ENCODE measurements at regions not wholly inside any gene's neighbourhood (a gene's known extent, or its start where the extent isn't known, plus 50 kb on each side); places are given as distances from the start of the nearest gene placed in this dataset.
A peak's percentile ranks its signal among the peaks of the same experiment; 100 is the strongest.

DNA sequence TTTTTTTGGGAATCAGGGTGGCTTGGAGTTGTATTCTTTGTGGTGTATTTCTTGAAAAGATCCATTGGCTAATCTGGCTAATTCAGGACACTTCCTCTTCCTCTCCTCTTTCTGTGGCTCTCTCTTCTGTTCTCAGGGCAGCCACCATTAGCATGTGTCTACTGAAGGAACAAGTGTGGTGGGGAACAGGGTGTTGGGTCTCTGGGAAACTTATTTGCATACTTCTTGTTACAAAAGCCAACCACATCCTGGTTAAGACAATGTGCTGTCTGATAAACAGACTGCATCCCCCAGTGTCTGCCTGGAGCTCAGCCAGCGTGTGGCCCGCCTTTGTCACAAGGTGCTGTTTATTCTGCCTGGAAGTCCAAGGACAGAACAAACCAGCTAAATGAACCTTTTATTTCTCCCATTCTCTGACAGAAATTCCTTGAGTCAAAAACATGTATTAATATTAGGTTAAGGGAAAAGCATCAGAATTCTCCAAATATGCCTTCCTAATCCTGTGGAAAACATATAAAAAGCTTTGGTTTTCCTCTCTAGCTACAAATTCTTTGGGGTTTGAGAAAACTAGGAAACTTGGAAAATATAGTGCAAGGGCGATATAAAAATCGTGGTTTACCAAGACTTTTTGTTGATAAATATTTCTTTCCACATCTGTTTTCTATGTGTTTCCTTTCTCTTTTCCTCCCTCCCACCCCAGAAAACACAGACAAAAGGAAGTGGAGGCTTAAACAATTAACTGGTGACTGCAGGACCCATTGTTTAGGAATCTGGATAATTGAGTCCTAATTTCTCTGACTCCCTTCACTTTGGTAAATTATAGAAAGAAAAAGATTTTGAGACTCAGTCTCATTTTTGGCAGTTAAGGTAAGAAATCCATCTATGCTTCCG is 203.6 kb downstream of the SPRY1 start:
- Histone ChIP-seq H3K36me3 (ENCODE audit: insufficient read depth, low read length) (no peaks in the 10 kb centered on the region), H3K9me2 (ENCODE audit: insufficient read depth, low read length) (no peaks in the 10 kb centered on the region), H2AFZ (ENCODE audit: low read length) (no peak overlapping the region), H3K9me3 (ENCODE audit: low read length) (no peaks in the 10 kb centered on the region), H3K27ac (ENCODE audit: low read depth, low read length, poor library complexity, severe bottlenecking) (no peak overlapping the region), H3K4me2 (ENCODE audit: low read length) (peak overlapping the region; percentile 51), H3K79me2 (ENCODE audit: insufficient read depth, low read depth, low read length) (no peaks in the 10 kb centered on the region), H3K4me1 (ENCODE audit: insufficient read depth, low read length, poor library complexity, severe bottlenecking) (peaks cover 18% of the 10 kb centered on the region), H4K20me1 (ENCODE audit: insufficient read depth, low read length) (no peaks in the 10 kb centered on the region), H3K4me3 (ENCODE audit: low read depth, low read length, poor library complexity, severe bottlenecking) (no peak overlapping the region)
- ChIA-PET POLR2A (no interaction called here), CTCF (ENCODE audit: unreplicated experiment) (no interaction called here)
- BruUV-seq (replicated peaks): no TSS peak
- intact Hi-C loops (cut with micrococcal nuclease; ENCODE audit: unreplicated experiment): no loop called here
- TF ChIP-seq EZH2phosphoT487 (IDR thresholded peaks at IDR 0.05; ENCODE audit: borderline replicate concordance, low read depth, low read length): no peak
- TF ChIP-seq, protein P1, sequence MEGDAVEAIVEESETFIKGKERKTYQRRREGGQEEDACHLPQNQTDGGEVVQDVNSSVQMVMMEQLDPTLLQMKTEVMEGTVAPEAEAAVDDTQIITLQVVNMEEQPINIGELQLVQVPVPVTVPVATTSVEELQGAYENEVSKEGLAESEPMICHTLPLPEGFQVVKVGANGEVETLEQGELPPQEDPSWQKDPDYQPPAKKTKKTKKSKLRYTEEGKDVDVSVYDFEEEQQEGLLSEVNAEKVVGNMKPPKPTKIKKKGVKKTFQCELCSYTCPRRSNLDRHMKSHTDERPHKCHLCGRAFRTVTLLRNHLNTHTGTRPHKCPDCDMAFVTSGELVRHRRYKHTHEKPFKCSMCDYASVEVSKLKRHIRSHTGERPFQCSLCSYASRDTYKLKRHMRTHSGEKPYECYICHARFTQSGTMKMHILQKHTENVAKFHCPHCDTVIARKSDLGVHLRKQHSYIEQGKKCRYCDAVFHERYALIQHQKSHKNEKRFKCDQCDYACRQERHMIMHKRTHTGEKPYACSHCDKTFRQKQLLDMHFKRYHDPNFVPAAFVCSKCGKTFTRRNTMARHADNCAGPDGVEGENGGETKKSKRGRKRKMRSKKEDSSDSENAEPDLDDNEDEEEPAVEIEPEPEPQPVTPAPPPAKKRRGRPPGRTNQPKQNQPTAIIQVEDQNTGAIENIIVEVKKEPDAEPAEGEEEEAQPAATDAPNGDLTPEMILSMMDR (conservative IDR thresholded peaks at IDR 0.05; ENCODE audit: low read length): 0 out of 2 replicates have a peak, but pooled peaks have one; percentile 19
- peak; percentile 84 for DNase-seq (ENCODE audit: low spot score)

DNA sequence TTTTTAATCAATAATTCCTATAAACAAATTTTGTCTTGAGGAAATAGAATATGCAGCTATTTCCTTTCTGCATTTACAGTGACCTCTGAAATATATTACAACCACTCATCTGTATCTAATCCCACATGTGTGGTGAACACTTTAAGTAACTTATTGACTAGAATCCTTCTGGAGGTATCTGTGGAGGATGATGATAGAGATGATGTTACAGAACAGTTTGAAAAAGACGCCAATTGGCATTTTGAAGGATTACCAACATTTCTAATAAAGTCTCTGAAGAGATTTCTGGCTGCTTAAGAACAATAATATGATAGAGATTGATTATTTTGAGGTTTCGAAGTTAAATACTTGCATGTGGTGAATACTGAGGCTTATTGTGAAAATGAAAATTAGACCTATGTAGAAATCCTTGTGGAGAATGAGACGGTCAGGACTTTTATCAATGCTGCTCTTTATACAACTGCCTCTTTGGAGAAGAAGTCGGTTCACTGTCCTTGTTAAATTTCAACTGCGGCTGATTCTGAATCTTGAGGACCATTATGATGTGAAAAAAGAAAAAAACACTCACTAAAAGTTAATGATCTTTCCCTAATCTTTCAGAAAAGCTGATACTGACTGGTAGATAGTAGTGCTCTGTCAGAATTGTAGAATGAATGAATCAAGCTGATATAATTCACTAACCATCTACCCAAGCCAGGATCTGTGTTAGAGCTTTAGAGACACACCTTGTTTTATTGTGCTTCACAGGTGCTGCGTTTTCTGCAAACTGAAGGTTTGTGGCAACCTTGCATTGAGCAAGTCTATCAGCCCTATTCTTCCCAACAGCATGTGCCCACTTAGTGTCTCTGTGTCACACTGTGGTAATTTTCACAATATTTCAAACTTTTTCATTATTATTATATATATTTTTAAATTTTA is 204.7 kb downstream of the SPRY1 start:
- no peaks in the 10 kb centered on the region for H3K79me2 ChIP-seq (ENCODE audit: insufficient read depth, low read depth, low read length)
- peaks cover 18% of the 10 kb centered on the region for H3K4me1 ChIP-seq (ENCODE audit: insufficient read depth, low read length, poor library complexity, severe bottlenecking)
- H3K9me3 ChIP-seq (ENCODE audit: low read length): no peaks in the 10 kb centered on the region
- no peak overlapping the region for H3K4me2 ChIP-seq (ENCODE audit: low read length)
- DNase-seq (ENCODE audit: low spot score): no peak
- H3K36me3 ChIP-seq (ENCODE audit: insufficient read depth, low read length): no peaks in the 10 kb centered on the region
- CTCF ChIA-PET (ENCODE audit: unreplicated experiment): no interaction called here
- intact Hi-C loops (cut with micrococcal nuclease; ENCODE audit: unreplicated experiment): no loop called here
- H2AFZ ChIP-seq (ENCODE audit: low read length): no peak overlapping the region
- no peaks in the 10 kb centered on the region for H4K20me1 ChIP-seq (ENCODE audit: insufficient read depth, low read length)
- no peaks in the 10 kb centered on the region for H3K9me2 ChIP-seq (ENCODE audit: insufficient read depth, low read length)
- no TSS peak for BruUV-seq (replicated peaks)
- no peak for TF ChIP-seq EZH2phosphoT487 (IDR thresholded peaks at IDR 0.05; ENCODE audit: borderline replicate concordance, low read depth, low read length)
- TF ChIP-seq, protein P1 (conservative IDR thresholded peaks at IDR 0.05; ENCODE audit: low read length): no peak
- no peak overlapping the region for H3K4me3 ChIP-seq (ENCODE audit: low read depth, low read length, poor library complexity, severe bottlenecking)
- POLR2A ChIA-PET: interaction anchor here (0.6 kb wide), 1 partner anchor 618 kb away, joined by 3 read pairs; no protein-coding TSS in a partner anchor
- no peak overlapping the region for H3K27ac ChIP-seq (ENCODE audit: low read depth, low read length, poor library complexity, severe bottlenecking)

All from OCI-LY7 (cell line).